Fibroblast of pulmonary artery (primary cell): ENCODE measurements at regions not wholly inside any gene's neighbourhood (a gene's known extent, or its start where the extent isn't known, plus 50 kb on each side); places are given as distances from the start of the nearest gene placed in this dataset.

Source experiments
- DNase-seq: peaks from one replicate; pipeline ENCODE4 v3.0.0-alpha.2; 2010; ENCODE audit warnings: low read depth
- H3K4me3 ChIP-seq: replicated peaks from 2 replicates; pipeline ENCODE4 v1.5.1; 2011; ENCODE audit warnings: low read depth, mild to moderate bottlenecking, control low read depth, low read length, moderate library complexity
- CTCF ChIP-seq: IDR thresholded peaks from 2 replicates; pipeline ENCODE4 v1.5.1; 2011; ENCODE audit warnings: mild to moderate bottlenecking, control low read depth, low read length, inconsistent platforms; ENCODE audit errors: missing control alignments

DNA sequence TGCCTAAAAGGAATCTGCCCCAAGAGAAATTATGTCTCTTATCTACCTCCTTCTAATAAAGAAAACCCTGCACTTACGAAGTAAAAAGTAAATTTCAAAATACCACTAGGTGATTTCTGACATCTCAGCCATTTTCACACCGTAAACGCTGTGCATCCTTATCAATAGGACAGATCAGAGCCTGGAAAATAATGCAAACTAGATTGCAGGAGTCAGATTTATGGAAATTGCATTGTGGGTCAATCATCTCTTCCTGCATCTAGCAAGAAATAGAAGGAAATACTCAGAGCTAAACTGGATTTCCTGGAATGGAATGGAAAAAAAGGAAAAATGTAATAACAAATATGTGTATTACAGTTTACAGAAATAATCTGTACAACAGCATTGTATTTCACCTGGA, 114.3 kb upstream of the PLPPR4 start:
- TF ChIP-seq CTCF = no peak
- no peak for DNase-seq
- no peak overlapping the region for H3K4me3 ChIP-seq

GRCh38 chr1:99152132-99152531, 112.2 kb upstream of the PLPPR4 start:
- no peak overlapping the region for H3K4me3 ChIP-seq
- no peak for DNase-seq
- TF ChIP-seq CTCF = no peak

DNA sequence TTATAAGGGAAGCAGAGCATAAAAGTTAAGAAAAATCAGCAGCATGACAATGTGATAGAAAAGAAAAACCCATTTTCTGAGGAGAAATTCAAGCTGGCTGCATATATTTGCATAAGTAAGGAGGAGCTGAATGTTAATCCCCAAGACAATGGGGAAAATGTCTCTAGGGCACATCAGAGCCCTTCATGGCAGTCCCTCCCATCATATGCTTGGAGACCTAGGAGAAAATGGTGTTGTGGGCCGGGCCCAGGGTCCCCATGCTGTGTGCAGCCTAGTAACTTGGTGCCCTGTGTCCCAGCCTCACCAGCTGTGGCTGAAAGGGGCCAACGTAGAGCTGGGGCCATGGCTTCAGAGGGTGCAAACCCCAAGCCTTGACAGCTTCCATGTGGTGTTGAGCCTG, 100.6 kb upstream of the PLPPR4 start:
- no peak for TF ChIP-seq CTCF
- DNase-seq = no peak

GRCh38 chr1:99170516-99170915, 93.8 kb upstream of the PLPPR4 start:
- TF ChIP-seq CTCF = no peak
- peak; percentile 6 for DNase-seq
- no peak overlapping the region for H3K4me3 ChIP-seq

More for the DNA sequence above, 100.6 kb upstream of the PLPPR4 start:
- no peak overlapping the region for H3K4me3 ChIP-seq

GRCh38 chr1:99171184-99171813, 93.0 kb upstream of the PLPPR4 start:
- DNase-seq = no peak
- no peak overlapping the region for H3K4me3 ChIP-seq
- TF ChIP-seq CTCF = no peak

GRCh38 chr1:99173282-99173681, 91.0 kb upstream of the PLPPR4 start:
- TF ChIP-seq CTCF = no peak
- DNase-seq = no peak
- H3K4me3 ChIP-seq = no peak overlapping the region

DNA sequence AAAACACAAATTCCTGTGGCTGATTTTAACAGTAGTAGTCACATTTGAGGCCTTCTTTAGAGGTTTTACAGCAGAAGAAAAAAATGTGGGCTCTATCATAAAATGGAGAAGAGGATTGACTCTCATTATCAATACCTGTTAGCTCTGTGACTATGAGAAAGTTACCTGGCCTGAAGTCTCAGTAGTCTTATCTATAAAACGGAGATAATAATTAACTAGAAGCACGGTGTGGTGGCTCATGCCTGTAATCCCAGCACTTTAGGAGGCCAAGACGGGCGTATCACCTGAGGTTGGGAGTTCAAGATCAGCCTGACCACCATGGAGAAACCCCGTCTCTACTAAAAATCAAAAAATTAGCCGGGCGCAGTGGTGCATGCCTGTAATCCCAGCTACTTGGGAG, 90.4 kb upstream of the PLPPR4 start:
- H3K4me3 ChIP-seq = no peak overlapping the region
- no peak for TF ChIP-seq CTCF
- no peak for DNase-seq
